LNCaP clone FGC (cell line): ENCODE measurements at regions not wholly inside any gene's neighbourhood (a gene's known extent, or its start where the extent isn't known, plus 50 kb on each side); places are given as distances from the start of the nearest gene placed in this dataset.

ENCODE experiments used
- DNase-seq: peaks from one replicate; pipeline ENCODE4 v3.0.0-alpha.2; 2011; ENCODE audit warnings: low read depth
- H3K4me3 ChIP-seq: 2 replicates; pipeline ENCODE4 v1.5.1; 2011; ENCODE audit warnings: mild to moderate bottlenecking, low read depth, low read length, control low read depth
- CTCF ChIP-seq: IDR thresholded peaks from 2 replicates; pipeline ENCODE4 v1.5.1; 2012; ENCODE audit warnings: mild to moderate bottlenecking; ENCODE audit not compliant: control insufficient read depth, insufficient read depth; ENCODE audit errors: extremely low read depth

GRCh38 chr18:61155586-61155985 is 177.6 kb upstream of the CDH20 start:
- TF ChIP-seq CTCF: no peak
- no peak for DNase-seq
- no peak overlapping the region for H3K4me3 ChIP-seq

- no peak for TF ChIP-seq CTCF
- H3K4me3 ChIP-seq: no peak overlapping the region
Measured at GRCh38 chr18:61157451-61157850, 175.8 kb upstream of the CDH20 start.

GRCh38 chr18:61159246-61159645 is 174.0 kb upstream of the CDH20 start:
- TF ChIP-seq CTCF: no peak
- no peak for DNase-seq
- no peak overlapping the region for H3K4me3 ChIP-seq

More at GRCh38 chr18:61157451-61157850, 175.8 kb upstream of the CDH20 start:
- DNase-seq: no peak

- H3K4me3 ChIP-seq: no peak overlapping the region
- TF ChIP-seq CTCF: no peak
- no peak for DNase-seq
Measured at GRCh38 chr18:61164321-61164720, 168.9 kb upstream of the CDH20 start.

- TF ChIP-seq CTCF: no peak
- DNase-seq: no peak
- H3K4me3 ChIP-seq: no peak overlapping the region
Measured at GRCh38 chr18:61167902-61168301, 165.3 kb upstream of the CDH20 start.

DNA sequence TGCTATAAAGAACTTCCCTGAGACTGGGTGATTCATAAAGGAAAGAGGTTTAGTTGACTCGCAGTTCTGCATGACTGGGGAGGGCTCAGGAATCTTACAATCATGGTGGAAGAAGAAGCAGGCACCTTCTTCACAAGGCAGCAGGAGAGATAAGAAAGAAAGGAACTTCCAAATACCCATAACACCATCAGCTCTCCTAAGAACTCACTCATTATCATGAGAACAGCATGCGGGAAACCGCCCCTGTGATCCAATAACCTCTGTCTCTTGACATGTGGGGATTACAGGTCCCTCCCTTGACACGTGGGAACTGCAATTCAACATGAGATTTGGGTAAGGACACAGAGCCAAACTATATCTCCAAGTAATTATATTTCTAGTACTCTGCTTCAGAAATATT is 163.8 kb upstream of the CDH20 start:
- H3K4me3 ChIP-seq: no peak overlapping the region
- no peak for DNase-seq
- TF ChIP-seq CTCF: no peak

GRCh38 chr18:61172624-61173023 is 160.6 kb upstream of the CDH20 start:
- no peak for DNase-seq
- no peak for TF ChIP-seq CTCF
- no peak overlapping the region for H3K4me3 ChIP-seq
